Stimulated activated naive B cell treated with anti-CD40 and anti-IgM and Interleukin-4, amounts not matched to agents 10 μg/mL and 1 μg/mL and 100 μg/mL, for 72 hours (primary cell): ENCODE measurements at regions not wholly inside any gene's neighbourhood (a gene's known extent, or its start where the extent isn't known, plus 50 kb on each side); places are given as distances from the start of the nearest gene placed in this dataset.

Experiments used
- ATAC-seq, 2 donors: fragments of 150-1000 bp; cut with Tn5 transposase; replicated peaks; 2 replicates each; pipeline ENCODE4 v1.10.0; 2021; ENCODE audit warnings: moderate library complexity in 1 of 2
- DNase-seq: peaks from one replicate; pipeline ENCODE4 v3.0.0; 2021
- H3K27ac Mint-ChIP-seq: one replicate; pipeline ENCODE4 v1.8.0; 2022; ENCODE audit warnings: mild to moderate bottlenecking, mixed read lengths
- H3K27me3 Mint-ChIP-seq, 2 donors: one replicate each; pipeline ENCODE4 v1.8.0; 2022; ENCODE audit warnings: mixed read lengths in 2 of 2
- H3K36me3 Mint-ChIP-seq, 2 donors: one replicate each; pipeline ENCODE4 v1.8.0; 2022; ENCODE audit warnings: mixed read lengths in 2 of 2, mild to moderate bottlenecking in 1 of 2
- H3K4me1 Mint-ChIP-seq, 2 donors: one replicate each; pipeline ENCODE4 v1.8.0; 2022; ENCODE audit warnings: mixed read lengths in 2 of 2, mild to moderate bottlenecking in 1 of 2
- H3K4me3 Mint-ChIP-seq, 2 donors: one replicate each; pipeline ENCODE4 v1.8.0; 2022; ENCODE audit warnings: mild to moderate bottlenecking in 2 of 2, mixed read lengths in 2 of 2, moderate library complexity in 1 of 2
- H3K9me3 Mint-ChIP-seq, 2 donors: one replicate each; pipeline ENCODE4 v1.8.0; 2022; ENCODE audit warnings: mixed read lengths in 2 of 2, mild to moderate bottlenecking in 1 of 2

DNA sequence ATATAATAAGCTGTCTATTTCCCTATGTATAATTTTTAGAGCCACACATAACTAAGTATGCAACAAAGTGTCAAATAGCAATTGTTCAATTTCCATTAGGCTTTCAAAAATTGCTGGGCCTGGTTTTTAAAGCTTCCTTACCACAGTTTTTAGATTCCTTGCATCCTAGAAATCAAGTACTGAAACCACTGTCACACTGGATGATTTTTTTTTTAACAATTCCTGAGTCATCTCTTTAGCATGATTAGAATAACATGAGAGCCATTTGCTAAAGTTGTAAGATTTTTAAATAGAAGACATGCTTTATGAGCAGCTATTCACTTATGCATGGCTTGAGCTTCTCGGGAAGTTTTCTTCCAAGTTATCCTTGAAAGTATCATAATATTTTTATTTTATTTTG is 319.5 kb upstream of the NXPH2 start:
- H3K4me3 Mint-ChIP-seq, result no peak overlapping the region
- H3K4me1 Mint-ChIP-seq, result no peaks in the 10 kb centered on the region
- ATAC-seq, result no peak
- H3K27me3 Mint-ChIP-seq, result no peaks in the 10 kb centered on the region
- H3K9me3 Mint-ChIP-seq, result peaks cover 0 to 6% of the 10 kb centered on the region in 2 donors
- DNase-seq, result no peak
- no peak overlapping the region for H3K27ac Mint-ChIP-seq
- no peaks in the 10 kb centered on the region for H3K36me3 Mint-ChIP-seq

DNA sequence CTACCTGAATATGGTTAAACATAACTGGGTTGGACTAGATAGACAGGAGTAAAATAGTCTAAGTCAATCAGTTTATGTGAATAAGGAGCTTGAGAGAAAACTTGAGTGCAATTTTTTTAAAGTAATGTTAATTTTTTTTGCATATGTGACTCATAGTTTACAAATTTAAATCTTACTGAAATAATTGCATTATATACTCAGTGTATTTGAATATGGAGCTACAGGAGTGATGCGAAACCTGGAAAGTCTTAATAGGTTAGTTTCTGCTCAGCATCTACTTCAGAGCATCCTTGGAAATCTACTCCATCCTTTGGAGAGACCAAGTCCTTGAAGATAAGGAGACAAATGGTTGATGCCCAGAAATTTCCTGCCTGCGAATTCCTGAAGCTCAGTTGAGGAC is 318.8 kb upstream of the NXPH2 start:
- Mint-ChIP-seq H3K27me3 (no peaks in the 10 kb centered on the region), H3K36me3 (no peaks in the 10 kb centered on the region), H3K4me1 (no peaks in the 10 kb centered on the region), H3K9me3 (peaks cover 0 to 3% of the 10 kb centered on the region in 2 donors), H3K4me3 (no peak overlapping the region), H3K27ac (no peak overlapping the region)
- ATAC-seq (no peak), DNase-seq (no peak)

DNA sequence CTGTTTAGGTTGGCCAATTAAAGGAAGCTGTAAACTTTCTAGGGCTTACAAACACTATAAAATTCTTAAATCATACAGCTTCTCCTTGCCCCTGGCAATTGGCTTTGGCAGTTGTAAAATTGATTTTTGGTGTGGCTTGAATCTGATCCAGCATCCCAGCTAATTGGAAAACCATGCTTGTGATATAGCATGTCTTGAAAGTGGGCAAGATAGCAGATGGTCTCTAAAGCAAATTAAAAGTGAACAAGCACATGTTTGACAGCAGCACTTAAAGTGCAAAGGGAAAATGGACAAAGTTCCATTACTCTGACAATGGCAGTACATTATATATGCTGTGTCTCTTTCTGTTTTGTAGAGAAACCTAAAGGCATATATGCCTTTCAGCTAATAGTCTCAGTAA is 302.9 kb upstream of the NXPH2 start:
- no peak for ATAC-seq
- Mint-ChIP-seq H3K36me3 (no peaks in the 10 kb centered on the region), H3K4me3 (no peak overlapping the region), H3K9me3 (peaks cover 2 to 8% of the 10 kb centered on the region in 2 donors), H3K27ac (no peak overlapping the region), H3K4me1 (no peaks in the 10 kb centered on the region), H3K27me3 (no peaks in the 10 kb centered on the region)
- DNase-seq, result no peak

DNA sequence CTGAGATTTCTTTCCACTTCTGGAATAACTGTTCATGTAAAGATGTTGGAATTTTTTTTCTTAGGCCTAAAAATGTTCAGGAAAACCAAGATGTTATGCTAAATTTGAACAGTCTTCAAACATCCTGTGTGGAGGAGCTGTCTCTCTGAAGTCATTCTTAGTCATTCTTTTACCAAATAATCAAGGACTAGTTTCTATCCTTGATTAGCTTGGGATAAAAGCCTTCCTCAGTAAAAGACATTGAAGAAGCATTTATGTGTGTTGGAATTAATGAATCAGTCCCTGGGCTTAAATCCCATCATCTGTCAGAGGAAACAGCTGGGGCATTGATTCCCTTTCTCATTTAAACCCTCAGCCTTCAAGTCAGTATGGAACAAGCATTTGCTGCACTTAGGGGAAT is 300.1 kb upstream of the NXPH2 start:
- ATAC-seq, result no peak
- no peaks in the 10 kb centered on the region for H3K27me3 Mint-ChIP-seq
- no peaks in the 10 kb centered on the region for H3K4me1 Mint-ChIP-seq
- H3K36me3 Mint-ChIP-seq, result no peaks in the 10 kb centered on the region
- no peak for DNase-seq
- H3K27ac Mint-ChIP-seq, result no peak overlapping the region
- no peak overlapping the region for H3K4me3 Mint-ChIP-seq
- H3K9me3 Mint-ChIP-seq, result peaks cover 0 to 2% of the 10 kb centered on the region in 2 donors

DNA sequence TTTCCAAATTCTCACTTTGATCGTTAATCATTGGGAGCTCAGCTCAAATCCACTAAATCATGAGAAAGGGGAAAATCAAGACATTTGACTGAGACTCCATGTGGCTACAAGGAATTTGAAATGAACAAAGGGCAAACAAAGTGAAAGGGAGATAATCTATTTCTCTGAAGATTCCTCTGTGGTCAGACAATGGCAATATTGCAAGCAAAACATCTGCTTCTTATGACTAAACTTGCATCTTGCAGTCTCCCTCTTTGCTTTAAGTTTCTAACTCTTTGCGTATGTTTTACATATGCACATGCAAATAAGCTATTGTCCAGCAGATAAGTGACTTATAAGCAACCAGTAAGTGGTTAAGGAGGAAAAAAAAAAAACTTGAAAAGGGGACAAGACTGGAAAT is 299.1 kb upstream of the NXPH2 start:
- H3K4me1 Mint-ChIP-seq, result no peaks in the 10 kb centered on the region
- no peaks in the 10 kb centered on the region for H3K36me3 Mint-ChIP-seq
- H3K9me3 Mint-ChIP-seq, result peaks cover 0 to 2% of the 10 kb centered on the region in 2 donors
- H3K4me3 Mint-ChIP-seq, result no peak overlapping the region
- DNase-seq, result no peak
- H3K27me3 Mint-ChIP-seq, result no peaks in the 10 kb centered on the region
- no peak for ATAC-seq
- H3K27ac Mint-ChIP-seq, result no peak overlapping the region

DNA sequence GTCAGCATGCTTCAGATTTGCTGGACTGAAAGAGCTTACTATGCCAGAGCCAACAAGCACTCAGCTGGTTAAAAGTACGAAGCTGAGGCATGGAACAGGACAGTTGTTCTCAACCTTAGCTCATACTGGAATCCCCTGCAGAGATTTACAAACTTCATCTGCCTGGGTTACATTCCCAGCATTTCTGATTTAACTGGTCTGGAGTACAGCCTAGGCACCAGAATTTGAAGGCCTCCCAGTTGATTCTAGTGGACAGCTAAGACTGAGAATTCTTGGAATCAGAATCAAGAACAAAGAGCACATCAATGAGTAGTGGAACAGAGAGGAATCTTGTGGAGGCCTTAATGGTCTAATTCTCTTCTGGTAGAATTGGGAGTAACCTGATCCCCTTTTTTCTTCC is 298.2 kb upstream of the NXPH2 start:
- no peak for ATAC-seq
- Mint-ChIP-seq H3K9me3 (no peaks in the 10 kb centered on the region), H3K4me1 (no peaks in the 10 kb centered on the region), H3K4me3 (no peak overlapping the region), H3K27me3 (no peaks in the 10 kb centered on the region), H3K36me3 (no peaks in the 10 kb centered on the region), H3K27ac (no peak overlapping the region)
- DNase-seq, result no peak

DNA sequence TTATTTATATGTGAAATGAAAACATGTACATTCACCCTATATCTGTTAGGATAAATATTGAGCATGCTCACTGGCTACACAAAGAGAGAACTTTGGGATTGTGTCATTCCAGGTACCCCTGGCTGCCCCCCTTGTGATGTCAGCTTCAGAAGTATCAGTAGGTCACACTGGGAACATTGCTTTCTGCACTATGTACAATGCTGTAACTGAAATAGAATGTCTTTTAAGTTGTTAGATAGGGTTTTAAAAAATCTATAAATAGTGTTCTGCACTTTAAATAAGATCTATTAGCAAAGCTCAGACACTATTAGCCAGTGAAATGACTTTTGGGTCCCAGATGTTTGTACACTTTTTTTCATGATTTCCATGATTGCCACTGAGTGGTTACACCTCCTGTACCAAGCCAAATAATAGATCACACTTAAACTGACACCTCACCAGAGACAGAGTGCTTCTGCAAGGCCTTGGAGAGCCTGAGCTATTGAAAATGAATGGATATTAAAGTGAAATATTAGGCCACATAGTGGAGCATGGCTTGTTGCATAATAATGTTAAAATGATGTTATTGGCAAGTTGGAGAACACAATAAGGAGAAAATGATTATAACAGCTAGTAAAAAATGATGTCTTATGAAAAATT is 297.0 kb upstream of the NXPH2 start:
- H3K27me3 Mint-ChIP-seq, result no peaks in the 10 kb centered on the region
- H3K4me3 Mint-ChIP-seq, result no peak overlapping the region
- H3K27ac Mint-ChIP-seq, result no peak overlapping the region
- H3K9me3 Mint-ChIP-seq, result peaks cover 0 to 2% of the 10 kb centered on the region in 2 donors
- DNase-seq (no peak), ATAC-seq (peak in 1 of 2 donors; percentile 10)
- no peaks in the 10 kb centered on the region for H3K4me1 Mint-ChIP-seq
- H3K36me3 Mint-ChIP-seq, result no peaks in the 10 kb centered on the region

DNA sequence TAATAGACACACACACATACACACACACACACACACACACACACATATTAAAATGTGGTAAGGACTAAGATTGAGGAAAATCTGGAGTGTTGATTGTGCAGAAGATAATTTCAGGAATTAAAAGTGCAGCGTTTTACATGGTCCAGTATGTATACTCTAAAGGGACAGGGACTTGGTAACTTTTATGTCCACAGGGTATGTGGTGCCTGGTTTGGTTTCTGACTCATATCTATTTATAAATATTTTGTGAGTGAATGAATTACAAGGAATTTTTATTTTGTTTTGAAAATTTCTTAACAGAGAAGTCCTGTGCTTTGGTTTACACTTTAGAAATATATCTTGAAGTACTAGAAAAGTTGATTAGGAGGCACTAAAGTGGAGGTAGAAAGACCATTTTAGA is 287.7 kb upstream of the NXPH2 start:
- no peaks in the 10 kb centered on the region for H3K36me3 Mint-ChIP-seq
- no peaks in the 10 kb centered on the region for H3K4me1 Mint-ChIP-seq

DNA sequence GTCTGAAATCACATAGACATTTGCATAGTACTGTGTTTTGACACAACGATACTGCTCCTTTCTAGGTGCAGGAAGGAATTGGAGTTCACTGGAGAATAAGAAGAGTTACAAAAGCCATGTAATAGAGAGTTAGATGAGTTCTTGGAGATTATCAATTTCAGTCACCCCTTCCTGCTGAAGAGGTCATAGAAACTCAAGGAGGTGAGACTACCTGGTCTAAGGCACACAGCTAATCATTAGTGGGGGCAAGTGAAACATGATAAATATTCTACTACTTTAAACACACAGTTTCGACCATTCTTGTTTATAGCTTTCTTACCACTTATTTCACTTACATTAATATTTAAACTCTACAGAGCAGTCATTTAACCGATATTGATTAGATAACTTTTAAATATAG is 286.9 kb upstream of the NXPH2 start:
- Mint-ChIP-seq H3K36me3 (no peaks in the 10 kb centered on the region), H3K9me3 (peaks cover 0 to 5% of the 10 kb centered on the region in 2 donors), H3K4me1 (no peaks in the 10 kb centered on the region), H3K27me3 (no peaks in the 10 kb centered on the region), H3K4me3 (no peak overlapping the region), H3K27ac (no peak overlapping the region)
- ATAC-seq (no peak), DNase-seq (no peak)

More for the DNA sequence above, 287.7 kb upstream of the NXPH2 start:
- ATAC-seq (no peak), DNase-seq (no peak)
- no peak overlapping the region for H3K27ac Mint-ChIP-seq
- H3K27me3 Mint-ChIP-seq, result no peaks in the 10 kb centered on the region
- H3K4me3 Mint-ChIP-seq, result no peak overlapping the region
- H3K9me3 Mint-ChIP-seq, result peaks cover 2 to 5% of the 10 kb centered on the region in 2 donors

DNA sequence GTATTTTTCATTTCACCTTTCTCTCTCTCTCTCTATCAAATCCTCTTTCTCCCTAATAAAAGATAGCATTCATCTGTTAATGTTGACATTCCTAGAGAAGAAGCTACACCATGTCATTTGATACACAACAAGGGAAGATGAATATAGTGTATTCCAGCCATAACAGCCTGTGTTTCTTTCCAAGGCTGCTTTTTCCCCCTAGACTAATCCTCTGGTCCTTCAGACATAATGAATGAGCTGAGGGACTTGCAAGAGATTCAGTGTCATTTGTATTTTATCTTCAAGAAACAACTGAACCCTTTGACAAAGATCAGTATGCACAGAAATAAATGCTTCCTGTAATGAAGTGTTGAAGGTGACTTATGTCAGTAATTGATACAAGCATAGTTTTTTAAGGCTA is 284.0 kb upstream of the NXPH2 start:
- DNase-seq, result no peak
- ATAC-seq, result no peak
- Mint-ChIP-seq H3K27ac (no peak overlapping the region), H3K36me3 (no peaks in the 10 kb centered on the region), H3K4me3 (no peak overlapping the region), H3K27me3 (no peaks in the 10 kb centered on the region), H3K9me3 (peaks cover 0 to under 1% of the 10 kb centered on the region in 2 donors), H3K4me1 (no peaks in the 10 kb centered on the region)

DNA sequence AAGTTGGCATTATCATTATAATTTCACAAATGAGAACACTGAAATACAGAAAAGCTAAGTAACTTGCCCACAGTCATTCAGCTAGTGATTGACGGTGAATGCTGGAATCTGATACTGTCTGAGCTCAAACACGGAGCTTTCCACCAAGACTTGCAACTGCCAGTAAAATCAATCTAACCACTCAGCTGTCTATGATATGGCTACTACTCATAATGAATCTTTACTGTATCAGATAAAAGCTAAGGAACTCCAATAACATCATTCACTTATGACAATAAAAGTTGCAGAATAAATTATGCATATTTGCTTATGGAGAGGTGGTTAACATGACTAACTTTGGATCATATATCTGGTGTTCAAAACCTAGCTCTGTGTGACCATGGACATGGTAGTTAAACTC is 279.4 kb upstream of the NXPH2 start:
- H3K9me3 Mint-ChIP-seq, result no peaks in the 10 kb centered on the region
- H3K4me3 Mint-ChIP-seq, result no peak overlapping the region
- ATAC-seq, result no peak
- no peaks in the 10 kb centered on the region for H3K36me3 Mint-ChIP-seq
- no peak overlapping the region for H3K27ac Mint-ChIP-seq
- H3K27me3 Mint-ChIP-seq, result no peaks in the 10 kb centered on the region
- no peaks in the 10 kb centered on the region for H3K4me1 Mint-ChIP-seq
- DNase-seq, result no peak

DNA sequence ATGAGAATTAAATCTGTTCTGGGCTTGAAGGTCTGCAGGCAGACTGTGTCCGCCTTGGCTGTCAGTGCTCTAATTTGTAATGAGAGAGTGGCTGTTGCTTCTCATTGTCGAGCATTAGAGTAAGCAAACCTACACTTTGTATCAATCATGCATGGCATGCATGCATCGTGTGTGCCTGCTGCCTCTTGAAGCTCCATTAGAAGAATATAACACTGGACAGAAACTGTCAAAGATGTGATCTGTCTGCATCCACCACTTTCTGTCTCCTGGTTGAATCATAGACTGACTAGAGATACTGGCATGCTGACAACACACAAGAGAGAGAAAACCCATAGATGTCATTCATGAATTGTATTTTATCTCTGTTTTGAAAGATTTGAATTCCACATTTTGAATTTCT is 275.0 kb upstream of the NXPH2 start:
- Mint-ChIP-seq H3K27me3 (no peaks in the 10 kb centered on the region), H3K9me3 (peaks cover 0 to 2% of the 10 kb centered on the region in 2 donors)
- no peak for ATAC-seq

DNA sequence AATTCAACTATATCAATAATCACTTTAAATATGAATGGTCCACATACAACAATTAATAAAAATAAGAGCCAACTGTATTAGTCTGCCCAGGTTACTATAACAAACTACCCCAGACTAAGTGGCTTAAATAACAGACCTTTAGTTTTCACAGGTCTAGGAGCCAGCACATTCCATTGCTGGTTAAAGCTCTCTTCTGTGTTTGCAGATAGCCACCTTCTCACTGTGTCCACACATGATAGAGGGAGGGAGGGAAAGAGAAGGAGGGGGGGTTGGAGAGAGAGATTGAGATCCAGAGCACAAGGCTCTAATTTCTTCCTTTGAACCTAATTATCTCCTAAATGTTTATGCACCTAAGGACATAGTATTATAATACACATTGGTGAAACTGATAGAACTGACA is 267.8 kb upstream of the NXPH2 start:
- Mint-ChIP-seq H3K4me1 (no peaks in the 10 kb centered on the region), H3K9me3 (peaks cover 0 to 4% of the 10 kb centered on the region in 2 donors), H3K4me3 (no peak overlapping the region), H3K27me3 (no peaks in the 10 kb centered on the region), H3K36me3 (no peaks in the 10 kb centered on the region), H3K27ac (no peak overlapping the region)
- no peak for DNase-seq
- no peak for ATAC-seq

More for the DNA sequence above, 275.0 kb upstream of the NXPH2 start:
- H3K27ac Mint-ChIP-seq, result no peak overlapping the region
- H3K4me3 Mint-ChIP-seq, result no peak overlapping the region
- no peaks in the 10 kb centered on the region for H3K4me1 Mint-ChIP-seq
- DNase-seq, result no peak
- no peaks in the 10 kb centered on the region for H3K36me3 Mint-ChIP-seq

DNA sequence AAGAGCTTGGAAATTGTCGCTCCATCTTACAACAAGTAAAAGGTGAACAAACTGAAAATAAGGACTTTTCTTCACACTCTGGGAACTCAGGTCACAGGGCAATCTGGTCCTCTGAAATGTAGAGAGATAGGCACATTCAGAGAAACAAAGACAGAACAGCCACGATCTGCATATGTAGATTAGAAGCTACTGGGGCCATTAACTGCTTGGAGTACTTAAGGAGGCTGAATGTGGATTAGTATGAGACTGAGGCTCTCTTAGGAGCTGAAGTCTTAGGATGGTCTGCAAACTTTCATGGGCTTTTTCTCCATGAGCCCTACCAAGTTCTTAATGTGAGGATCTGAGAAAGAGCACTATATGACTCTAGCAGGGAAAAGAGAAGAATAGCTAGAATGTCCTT is 265.3 kb upstream of the NXPH2 start:
- DNase-seq (no peak), ATAC-seq (no peak)
- H3K4me1 Mint-ChIP-seq, result no peaks in the 10 kb centered on the region
- peaks cover 0 to 2% of the 10 kb centered on the region in 2 donors for H3K9me3 Mint-ChIP-seq
- H3K27me3 Mint-ChIP-seq, result no peaks in the 10 kb centered on the region
- no peaks in the 10 kb centered on the region for H3K36me3 Mint-ChIP-seq
- H3K4me3 Mint-ChIP-seq, result no peak overlapping the region
- H3K27ac Mint-ChIP-seq, result no peak overlapping the region

DNA sequence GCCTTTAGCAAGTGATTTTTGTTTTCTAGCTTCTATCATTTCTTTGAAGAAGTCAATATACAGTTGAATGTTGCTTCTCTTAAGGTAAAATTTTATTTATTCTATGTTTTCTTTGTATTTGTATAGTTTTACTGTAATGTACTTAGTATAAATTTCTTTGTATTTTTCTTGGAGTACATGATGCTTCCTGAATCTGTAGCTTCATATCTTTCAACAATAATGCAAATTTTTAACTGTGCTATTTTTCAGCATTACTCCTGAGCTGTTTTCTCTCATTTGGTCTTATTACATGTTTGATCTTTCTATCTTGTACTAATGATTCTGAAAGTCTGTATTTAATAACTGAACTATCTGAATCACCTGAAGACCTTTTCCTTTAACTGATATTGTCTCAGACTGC is 253.9 kb upstream of the NXPH2 start:
- Mint-ChIP-seq H3K9me3 (peaks cover 0 to 4% of the 10 kb centered on the region in 2 donors), H3K4me1 (no peaks in the 10 kb centered on the region), H3K27me3 (no peaks in the 10 kb centered on the region), H3K27ac (no peak overlapping the region), H3K36me3 (no peaks in the 10 kb centered on the region), H3K4me3 (no peak overlapping the region)
- ATAC-seq (no peak), DNase-seq (no peak)

DNA sequence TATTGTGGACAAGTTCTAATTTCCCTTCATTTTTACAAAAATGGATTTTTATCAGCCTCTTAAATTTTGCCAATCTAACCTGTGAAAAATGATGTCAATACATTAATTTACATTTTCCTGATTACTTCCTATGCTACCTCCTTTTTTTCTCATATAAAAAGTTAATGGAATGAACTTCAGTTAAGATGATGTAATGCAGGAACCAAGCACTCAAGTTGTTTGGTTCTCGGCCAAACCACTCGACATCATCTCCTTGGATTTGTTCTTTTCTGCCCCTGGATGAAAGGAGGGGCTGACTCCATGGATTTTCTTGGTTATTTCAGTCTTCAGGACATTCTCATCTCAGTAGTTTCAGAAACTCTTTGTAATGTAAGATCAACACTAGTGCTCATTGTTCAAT is 253.1 kb upstream of the NXPH2 start:
- Mint-ChIP-seq H3K27me3 (no peaks in the 10 kb centered on the region), H3K4me1 (no peaks in the 10 kb centered on the region), H3K4me3 (no peak overlapping the region), H3K9me3 (peaks cover 0 to 7% of the 10 kb centered on the region in 2 donors), H3K27ac (no peak overlapping the region), H3K36me3 (no peaks in the 10 kb centered on the region)
- ATAC-seq, result no peak
- no peak for DNase-seq
